ENCODE measurements at regions not wholly inside any gene's neighbourhood (a gene's known extent, or its start where the extent isn't known, plus 50 kb on each side); places are given as distances from the start of the nearest gene placed in this dataset.

DNA sequence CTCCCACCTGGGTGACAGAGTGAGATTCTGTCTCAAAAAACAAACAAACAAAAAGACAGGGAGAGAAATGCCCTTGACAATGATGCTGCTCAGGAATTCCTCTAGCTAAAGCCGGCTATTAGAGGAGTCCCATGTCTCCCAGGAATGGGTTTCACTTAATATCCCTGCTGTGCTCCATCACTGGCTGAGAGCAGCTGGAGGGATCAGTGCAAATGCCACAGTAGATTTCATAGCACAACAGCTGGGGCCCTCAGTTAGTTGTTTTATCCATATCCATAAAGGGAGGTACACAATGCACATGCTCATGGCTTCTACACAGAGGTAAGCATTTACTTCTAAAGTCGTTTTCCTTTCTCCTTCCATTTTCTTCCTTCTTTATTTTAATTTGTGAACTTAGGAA, 742.0 kb upstream of the POU3F2 start:
- no peak overlapping the region for H3K4me3 ChIP-seq (ENCODE audit: low read length)
- TF ChIP-seq ZNF274 (IDR thresholded peaks at IDR 0.05; ENCODE audit: low read depth, low read length), result no peak

DNA sequence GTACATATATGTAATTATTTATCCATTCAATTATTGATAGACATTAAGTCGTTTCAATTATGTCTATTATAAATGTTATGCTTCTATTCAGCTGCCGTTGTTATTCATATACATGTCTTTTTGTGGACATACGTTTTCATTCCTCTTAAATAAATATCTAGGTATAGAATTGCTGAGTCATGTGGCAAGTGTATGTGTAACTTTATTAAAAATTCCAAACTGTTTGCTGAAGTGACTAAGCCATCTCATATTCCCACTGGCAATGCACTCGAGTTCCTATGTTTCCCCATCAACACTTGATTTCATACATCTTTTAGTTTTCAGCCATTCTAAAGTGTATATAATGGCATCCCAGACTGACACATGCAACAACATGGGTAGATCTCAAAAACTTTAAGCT, 739.7 kb upstream of the POU3F2 start:
- no peak for TF ChIP-seq ZNF274 (IDR thresholded peaks at IDR 0.05; ENCODE audit: low read depth, low read length)
- H3K4me3 ChIP-seq (ENCODE audit: low read length), result no peak overlapping the region

DNA sequence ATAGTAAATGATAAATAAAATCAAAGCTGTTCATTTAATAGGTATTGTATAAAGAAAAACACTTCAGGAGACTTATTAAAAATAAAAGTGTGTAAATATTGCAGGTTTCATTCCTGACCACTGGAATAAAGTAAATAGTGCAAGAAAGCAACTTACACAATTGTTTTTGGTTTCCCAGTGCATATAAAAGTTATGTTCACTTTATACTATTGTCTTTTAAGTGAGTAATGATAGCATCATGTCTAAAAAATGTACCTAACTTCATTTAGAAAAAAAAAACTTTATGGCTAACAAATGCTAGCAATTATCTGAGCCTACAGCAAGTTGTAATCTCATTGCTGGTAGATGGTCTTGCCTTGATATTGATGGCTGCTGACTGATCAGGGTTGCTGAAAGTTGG, 726.6 kb upstream of the POU3F2 start:
- no peak for TF ChIP-seq ZNF274 (IDR thresholded peaks at IDR 0.05; ENCODE audit: low read depth, low read length)
- no peak overlapping the region for H3K4me3 ChIP-seq (ENCODE audit: low read length)

DNA sequence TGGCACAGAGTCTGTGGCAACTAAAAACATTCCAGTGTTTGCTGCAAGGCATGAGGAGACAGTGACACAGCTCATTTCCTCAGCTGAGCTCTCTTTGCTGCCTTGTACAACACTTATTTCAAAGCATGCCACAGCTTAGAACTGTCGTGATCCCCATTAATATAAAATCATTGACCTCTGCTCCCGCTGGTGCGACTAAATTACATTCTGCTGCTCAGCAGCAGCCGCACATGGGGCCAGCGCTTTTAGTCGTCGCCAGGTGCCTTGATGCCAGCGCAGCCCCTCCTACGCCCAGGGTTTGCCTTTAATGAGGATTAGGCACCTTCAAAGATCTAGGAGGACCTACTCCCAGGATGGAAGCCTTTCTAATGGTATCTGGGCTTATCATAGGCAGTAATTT, 717.9 kb upstream of the POU3F2 start:
- H3K4me3 ChIP-seq (ENCODE audit: low read length), result no peak overlapping the region
- no peak for TF ChIP-seq ZNF274 (IDR thresholded peaks at IDR 0.05; ENCODE audit: low read depth, low read length)

DNA sequence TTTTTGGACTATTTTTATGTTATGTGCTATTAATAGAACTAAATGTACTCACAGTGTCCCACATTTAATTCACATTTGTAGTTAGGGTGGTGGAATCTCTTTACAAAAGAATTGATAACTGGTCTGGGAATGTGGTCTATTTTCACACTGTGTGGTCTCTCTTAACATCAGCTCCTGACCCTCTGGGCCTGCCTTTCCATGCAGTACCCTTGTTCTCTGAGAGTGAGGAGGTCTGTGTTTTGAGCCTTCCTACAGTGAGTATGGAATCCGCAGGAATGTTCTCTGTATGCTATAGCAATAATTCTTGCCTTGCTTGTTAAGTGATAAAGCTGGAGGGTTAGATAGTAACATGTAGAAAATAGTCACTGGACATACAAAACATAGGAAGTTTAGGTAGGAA, 717.3 kb upstream of the POU3F2 start:
- no peak overlapping the region for H3K4me3 ChIP-seq (ENCODE audit: low read length)
- TF ChIP-seq ZNF274 (IDR thresholded peaks at IDR 0.05; ENCODE audit: low read depth, low read length), result no peak

DNA sequence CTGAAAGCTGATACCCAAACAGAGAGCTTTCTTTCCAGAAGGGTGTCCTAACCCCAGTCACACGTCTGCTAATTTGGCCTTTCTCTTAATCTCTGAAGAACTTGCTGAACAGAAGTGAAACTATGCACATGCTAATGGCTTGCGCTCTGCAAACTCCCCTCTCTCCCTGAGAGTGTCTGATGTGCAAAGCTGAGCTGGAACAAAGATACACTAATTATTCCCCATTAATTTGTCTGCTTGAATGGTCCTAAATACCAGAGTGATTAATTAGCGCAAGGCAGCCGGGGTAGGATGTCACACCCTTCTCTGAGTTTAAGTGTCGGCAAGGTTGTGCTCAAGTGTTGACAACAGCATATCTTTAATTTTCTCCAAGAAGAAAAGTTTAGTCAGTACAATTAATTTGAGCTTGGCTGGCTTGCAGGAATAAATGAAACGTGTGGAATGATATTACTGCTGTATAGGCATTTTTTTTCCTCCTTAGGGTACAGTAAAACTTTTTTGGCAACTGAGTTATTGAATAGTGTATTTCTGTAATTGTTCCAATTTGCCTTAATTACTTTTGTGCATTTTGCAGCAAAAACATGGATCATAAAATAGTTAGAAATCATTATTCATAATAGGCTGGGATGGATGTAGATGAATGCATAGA, 715.9 kb upstream of the POU3F2 start:
- TF ChIP-seq ZNF274 (IDR thresholded peaks at IDR 0.05; ENCODE audit: low read depth, low read length), result no peak
- no peak overlapping the region for H3K4me3 ChIP-seq (ENCODE audit: low read length)

DNA sequence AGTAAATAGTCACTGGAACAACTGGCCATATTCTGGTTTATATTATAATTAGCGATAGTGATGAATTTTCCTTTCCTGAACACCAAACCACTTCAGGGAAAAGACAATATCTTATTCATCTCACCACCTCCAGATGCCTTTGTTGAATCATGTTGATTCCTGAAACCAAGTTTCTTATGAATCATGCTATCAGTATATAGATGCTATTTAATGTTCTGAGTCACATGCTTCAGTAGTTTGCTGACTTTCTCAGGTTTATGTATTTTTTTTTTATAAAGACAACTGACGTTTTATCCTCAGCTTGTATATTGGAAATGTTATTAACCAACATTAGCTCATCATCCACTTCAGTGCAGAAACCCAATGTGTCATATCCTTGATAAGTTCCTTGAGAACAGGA, 710.2 kb upstream of the POU3F2 start:
- H3K4me3 ChIP-seq (ENCODE audit: low read length), result no peak overlapping the region

DNA sequence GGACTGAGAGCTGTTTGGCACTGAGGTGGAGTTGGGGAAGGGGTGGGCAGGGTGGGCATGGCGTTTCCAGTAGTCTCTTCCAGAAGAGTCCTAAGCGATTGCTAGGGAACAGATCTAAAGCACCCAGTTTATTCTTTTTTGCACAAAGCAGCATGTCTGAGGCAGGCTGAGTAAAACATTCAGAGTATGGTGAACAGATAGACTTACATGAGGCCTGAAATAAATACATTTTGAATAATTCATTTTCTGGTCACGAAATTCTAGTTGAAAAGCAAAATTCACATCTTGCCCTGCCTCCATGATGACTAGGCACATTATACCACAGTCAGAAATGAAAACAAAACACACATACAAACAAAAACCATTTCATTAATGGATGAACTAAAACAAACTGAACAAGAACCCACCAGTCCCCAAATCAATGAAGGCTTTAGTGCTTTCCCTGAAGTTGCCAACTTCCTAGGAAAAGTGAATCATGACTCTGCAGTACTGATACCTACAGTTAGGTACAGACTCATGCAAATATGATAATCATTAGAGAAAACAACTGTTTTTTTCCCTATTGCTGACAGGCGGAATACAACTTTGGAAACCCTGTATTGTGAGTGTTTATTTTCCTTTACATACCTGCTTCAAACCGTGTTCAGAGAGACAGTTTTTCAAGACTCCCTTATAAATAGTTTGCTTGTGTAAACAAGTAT, 702.9 kb upstream of the POU3F2 start:
- TF ChIP-seq ZNF274 (IDR thresholded peaks at IDR 0.05; ENCODE audit: low read depth, low read length), result no peak
- H3K4me3 ChIP-seq (ENCODE audit: low read length), result no peak overlapping the region

More for the DNA sequence above, 710.2 kb upstream of the POU3F2 start:
- no peak for TF ChIP-seq ZNF274 (IDR thresholded peaks at IDR 0.05; ENCODE audit: low read depth, low read length)

DNA sequence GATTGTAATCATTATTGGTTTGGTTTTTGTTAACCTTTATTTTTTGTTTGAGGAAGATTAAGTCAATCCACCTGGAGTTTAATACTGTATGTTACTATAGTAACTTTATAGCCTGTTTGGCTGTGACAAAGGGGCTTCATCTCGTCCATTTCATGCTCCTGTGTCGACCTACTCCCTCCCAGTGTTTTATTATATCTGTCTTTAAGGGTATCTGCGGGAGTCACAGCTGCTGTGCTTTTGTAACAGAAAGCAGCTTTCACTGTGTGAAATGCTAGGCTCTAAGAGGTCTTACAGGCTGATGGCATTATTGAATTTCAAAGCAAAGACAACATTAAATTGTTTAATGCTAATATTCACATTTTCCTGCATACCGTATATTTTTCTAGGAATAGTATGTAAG, 698.0 kb upstream of the POU3F2 start:
- H3K4me3 ChIP-seq (ENCODE audit: low read length), result no peak overlapping the region
- TF ChIP-seq ZNF274 (IDR thresholded peaks at IDR 0.05; ENCODE audit: low read depth, low read length), result no peak

DNA sequence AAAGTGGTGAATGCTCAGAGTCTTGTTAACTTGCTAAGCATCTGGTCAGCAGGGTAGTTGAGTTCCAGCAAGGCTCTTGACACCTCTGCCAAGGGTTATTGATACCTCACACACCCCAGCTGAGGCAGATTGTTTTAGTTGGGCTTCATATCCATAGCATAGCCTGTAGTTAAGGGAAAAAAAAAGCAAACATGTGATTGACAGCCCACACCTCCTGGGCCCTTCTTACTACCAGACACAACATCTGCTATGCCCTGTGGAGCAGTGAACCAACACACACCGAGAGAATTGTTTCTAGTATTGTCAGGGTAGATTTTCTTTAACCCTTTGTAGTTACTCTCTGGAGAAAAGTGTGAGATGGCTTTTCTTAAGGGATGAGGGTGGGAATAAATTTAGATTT, 697.0 kb upstream of the POU3F2 start:
- TF ChIP-seq ZNF274 (IDR thresholded peaks at IDR 0.05; ENCODE audit: low read depth, low read length), result no peak
- H3K4me3 ChIP-seq (ENCODE audit: low read length), result no peak overlapping the region

DNA sequence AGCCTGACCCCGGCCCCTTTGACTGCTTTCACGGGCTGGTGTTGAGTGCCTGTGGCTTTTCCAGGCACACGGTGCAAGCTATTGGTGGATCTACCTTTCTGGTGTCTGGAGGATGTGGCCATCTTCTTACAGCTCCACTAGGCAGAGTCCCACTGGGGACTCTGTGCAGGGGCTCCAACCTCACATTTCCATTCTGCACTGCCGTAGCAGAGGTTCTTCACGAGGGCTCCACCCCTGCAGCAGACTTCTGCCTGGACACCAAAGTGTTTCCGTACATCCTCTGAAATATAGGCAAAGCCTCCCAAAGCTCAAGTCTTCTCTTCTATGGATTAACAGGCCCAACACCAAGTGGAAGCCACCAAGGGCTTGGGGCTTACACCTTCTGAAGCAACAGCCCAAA, 691.5 kb upstream of the POU3F2 start:
- TF ChIP-seq ZNF274 (IDR thresholded peaks at IDR 0.05; ENCODE audit: low read depth, low read length), result no peak

DNA sequence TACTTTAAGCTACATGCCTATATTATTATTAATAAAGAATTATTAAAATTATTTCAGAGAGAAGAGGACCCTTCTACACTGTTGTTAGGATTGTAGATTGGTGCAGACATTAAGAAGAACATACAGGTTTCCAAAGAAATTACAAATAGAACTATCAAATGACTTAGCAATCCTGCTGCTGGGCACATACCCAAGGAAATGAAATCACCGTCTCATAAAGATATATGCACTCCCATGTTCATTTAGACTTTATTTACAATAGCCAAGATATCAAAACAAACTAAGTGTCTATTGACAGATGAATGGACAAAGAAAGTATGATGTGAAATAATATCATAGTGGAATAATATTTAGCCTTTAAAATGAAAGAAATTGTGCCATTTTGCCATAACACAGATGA, 687.7 kb upstream of the POU3F2 start:
- TF ChIP-seq ZNF274 (IDR thresholded peaks at IDR 0.05; ENCODE audit: low read depth, low read length), result no peak
- no peak overlapping the region for H3K4me3 ChIP-seq (ENCODE audit: low read length)

More for the DNA sequence above, 691.5 kb upstream of the POU3F2 start:
- H3K4me3 ChIP-seq (ENCODE audit: low read length), result no peak overlapping the region

DNA sequence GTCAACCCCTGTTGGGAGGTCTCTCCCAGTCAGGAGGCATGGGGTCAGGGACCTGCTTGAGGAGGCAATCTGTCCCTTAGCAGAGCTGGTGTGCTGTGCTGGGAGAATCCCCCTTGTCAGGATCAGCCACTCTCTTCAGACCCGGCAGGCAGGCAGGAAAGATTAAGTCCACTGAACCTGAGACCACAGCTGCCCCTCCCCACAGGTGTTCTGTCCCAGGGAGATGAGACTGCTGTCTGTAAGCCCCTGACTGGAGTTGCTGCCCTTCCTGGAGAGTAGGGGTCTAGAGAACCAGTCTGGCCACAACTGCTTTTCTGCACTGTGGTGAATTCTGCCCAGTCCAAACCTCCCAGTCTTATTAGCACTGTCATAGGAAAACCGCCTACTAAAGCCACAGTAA, 677.8 kb upstream of the POU3F2 start:
- no peak overlapping the region for H3K4me3 ChIP-seq (ENCODE audit: low read length)
- TF ChIP-seq ZNF274 (IDR thresholded peaks at IDR 0.05; ENCODE audit: low read depth, low read length), result no peak

DNA sequence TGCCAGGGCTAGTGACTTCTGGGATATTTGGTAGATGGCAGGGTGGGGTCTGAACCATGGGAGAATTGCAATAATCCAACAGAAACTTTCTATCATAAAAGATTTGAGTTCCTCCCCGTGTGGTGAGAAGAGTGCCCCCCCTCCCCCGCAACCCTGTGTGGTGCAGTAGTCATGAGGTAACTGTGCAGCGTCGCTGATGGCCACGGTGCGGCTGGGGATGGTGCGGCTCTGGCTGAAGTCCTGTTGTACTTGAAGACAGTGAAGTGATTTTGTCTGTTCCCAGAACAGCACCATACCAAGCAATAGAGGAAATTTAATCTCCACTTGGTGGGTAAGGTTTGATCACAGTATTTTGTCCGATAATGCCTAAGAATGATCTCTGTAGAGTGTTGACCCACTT, 654.8 kb upstream of the POU3F2 start:
- no peak overlapping the region for H3K4me3 ChIP-seq (ENCODE audit: low read length)
- TF ChIP-seq ZNF274 (IDR thresholded peaks at IDR 0.05; ENCODE audit: low read depth, low read length), result no peak

DNA sequence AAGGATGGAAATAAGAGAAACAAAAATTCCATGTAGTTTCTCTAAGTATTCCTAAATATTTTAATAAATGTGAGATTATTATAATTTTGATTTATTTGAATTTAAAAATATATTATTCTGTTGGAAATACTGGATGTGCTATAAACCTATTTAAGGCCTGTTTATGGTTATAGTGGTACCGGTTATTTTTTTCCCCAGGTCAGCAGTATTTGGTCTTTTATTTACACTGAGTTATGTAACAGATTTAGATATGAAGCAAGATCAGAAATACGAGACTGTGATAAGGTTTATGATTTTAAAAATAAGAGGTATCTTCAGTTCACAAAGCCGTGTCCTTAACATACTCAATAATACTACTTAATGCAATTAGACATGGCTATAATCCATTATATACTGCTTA, 634.3 kb upstream of the POU3F2 start:
- no peak for TF ChIP-seq ZNF274 (IDR thresholded peaks at IDR 0.05; ENCODE audit: low read depth, low read length)
- H3K4me3 ChIP-seq (ENCODE audit: low read length), result no peak overlapping the region

Data from GM08714 (cell line).